ENCODE measurements at regions not wholly inside any gene's neighbourhood (a gene's known extent, or its start where the extent isn't known, plus 50 kb on each side); places are given as distances from the start of the nearest gene placed in this dataset.

GRCh38 chr4:96983830-96984229, 1143.9 kb downstream of the PDHA2 start:
- TF ChIP-seq CTCF (IDR thresholded peaks at IDR 0.05; ENCODE audit: insufficient read depth, low read depth, low read length) (no peak), EZH2 (IDR thresholded peaks at IDR 0.05; ENCODE audit: insufficient read depth, low read length) (no peak)
